Natural killer cell treated with Interleukin-12 subunit alpha and Interleukin-12 subunit beta and Interleukin-15 and Interleukin-18, amount 100 ng/mL, for 72 hours (primary cell): ENCODE measurements at regions not wholly inside any gene's neighbourhood (a gene's known extent, or its start where the extent isn't known, plus 50 kb on each side); places are given as distances from the start of the nearest gene placed in this dataset.

Experiments
- ATAC-seq, 2 donors: fragments of 150-1000 bp; cut with Tn5 transposase in 1 of 2; sonication (Bioruptor Pico), chemical (Tn5 transposase) in 1 of 2; 2 replicates each; pipeline ENCODE4 v1.10.0; 2021
- DNase-seq: peaks from one replicate; pipeline ENCODE4 v3.0.0; 2022; ENCODE audit warnings: low spot score
- H3K27ac Mint-ChIP-seq, 2 donors: 1 replicate in 1 of 2; 2 replicates in 1 of 2; pipeline ENCODE4 v1.8.0; 2022; ENCODE audit warnings: mixed read lengths in 2 of 2, mild to moderate bottlenecking in 1 of 2, moderate library complexity in 1 of 2
- H3K27me3 Mint-ChIP-seq, 2 donors: 1 replicate in 1 of 2; 2 replicates in 1 of 2; pipeline ENCODE4 v1.8.0; 2022; ENCODE audit warnings: mixed read lengths in 2 of 2
- H3K36me3 Mint-ChIP-seq: one replicate; pipeline ENCODE4 v1.8.0; 2022; ENCODE audit warnings: mixed read lengths
- H3K4me1 Mint-ChIP-seq, 2 donors: 1 replicate in 1 of 2; 2 replicates in 1 of 2; pipeline ENCODE4 v1.8.0; 2022; ENCODE audit warnings: low read depth in 2 of 2, mixed read lengths in 2 of 2, mild to moderate bottlenecking in 1 of 2
- H3K4me3 Mint-ChIP-seq: one replicate; pipeline ENCODE4 v1.8.0; 2022; ENCODE audit warnings: mixed read lengths
- H3K9me3 Mint-ChIP-seq: 2 replicates; pipeline ENCODE4 v1.8.0; 2022; ENCODE audit warnings: mixed read lengths

- ATAC-seq (no peak), DNase-seq (no peak)
- no peaks in the 10 kb centered on the region for H3K4me1 Mint-ChIP-seq
- H3K4me3 Mint-ChIP-seq, result no peak overlapping the region
- H3K27ac Mint-ChIP-seq, result no peak overlapping the region
- H3K9me3 Mint-ChIP-seq, result peaks cover 14% of the 10 kb centered on the region
- no peaks in the 10 kb centered on the region for H3K27me3 Mint-ChIP-seq
- no peaks in the 10 kb centered on the region for H3K36me3 Mint-ChIP-seq
Observed at GRCh38 chr14:26888592-26888991, 290.8 kb upstream of the NOVA1 start.

- DNase-seq, result no peak
- no peaks in the 10 kb centered on the region for H3K4me1 Mint-ChIP-seq
- no peak overlapping the region for H3K27ac Mint-ChIP-seq
- ATAC-seq, result no peak
- H3K27me3 Mint-ChIP-seq, result no peaks in the 10 kb centered on the region
- no peak overlapping the region for H3K4me3 Mint-ChIP-seq
- peaks cover 12% of the 10 kb centered on the region for H3K9me3 Mint-ChIP-seq
- H3K36me3 Mint-ChIP-seq, result no peaks in the 10 kb centered on the region
Observed at GRCh38 chr14:26896447-26896846, 298.6 kb upstream of the NOVA1 start.

GRCh38 chr14:26897196-26897595, 299.4 kb upstream of the NOVA1 start:
- H3K4me3 Mint-ChIP-seq, result no peak overlapping the region
- H3K9me3 Mint-ChIP-seq, result peaks cover 12% of the 10 kb centered on the region
- ATAC-seq, result no peak
- no peaks in the 10 kb centered on the region for H3K4me1 Mint-ChIP-seq
- H3K27me3 Mint-ChIP-seq, result no peaks in the 10 kb centered on the region
- no peak for DNase-seq
- no peak overlapping the region for H3K27ac Mint-ChIP-seq
- H3K36me3 Mint-ChIP-seq, result no peaks in the 10 kb centered on the region

- DNase-seq, result no peak
- H3K27ac Mint-ChIP-seq, result no peak overlapping the region
- ATAC-seq, result no peak
- no peak overlapping the region for H3K4me3 Mint-ChIP-seq
- no peaks in the 10 kb centered on the region for H3K4me1 Mint-ChIP-seq
- no peaks in the 10 kb centered on the region for H3K36me3 Mint-ChIP-seq
- no peaks in the 10 kb centered on the region for H3K9me3 Mint-ChIP-seq
- no peaks in the 10 kb centered on the region for H3K27me3 Mint-ChIP-seq
Observed at GRCh38 chr14:26905229-26905628, 307.4 kb upstream of the NOVA1 start.

- ATAC-seq, result no peak
- H3K27ac Mint-ChIP-seq, result no peak overlapping the region
- no peaks in the 10 kb centered on the region for H3K4me1 Mint-ChIP-seq
- DNase-seq, result no peak
- H3K27me3 Mint-ChIP-seq, result no peaks in the 10 kb centered on the region
- no peak overlapping the region for H3K4me3 Mint-ChIP-seq
- peaks cover 4% of the 10 kb centered on the region for H3K9me3 Mint-ChIP-seq
- no peaks in the 10 kb centered on the region for H3K36me3 Mint-ChIP-seq
Observed at GRCh38 chr14:26913786-26914185, 316.0 kb upstream of the NOVA1 start.

GRCh38 chr14:26917086-26917485, 319.3 kb upstream of the NOVA1 start:
- Mint-ChIP-seq H3K4me3 (no peak overlapping the region), H3K27me3 (no peaks in the 10 kb centered on the region), H3K9me3 (peaks cover 15% of the 10 kb centered on the region), H3K27ac (no peak overlapping the region), H3K36me3 (peaks cover 6% of the 10 kb centered on the region), H3K4me1 (no peaks in the 10 kb centered on the region)
- DNase-seq, result no peak
- ATAC-seq, result no peak

- H3K4me3 Mint-ChIP-seq, result no peak overlapping the region
- no peak for DNase-seq
- H3K9me3 Mint-ChIP-seq, result peaks cover 10% of the 10 kb centered on the region
- H3K27me3 Mint-ChIP-seq, result no peaks in the 10 kb centered on the region
- H3K4me1 Mint-ChIP-seq, result no peaks in the 10 kb centered on the region
- H3K36me3 Mint-ChIP-seq, result peaks cover 6% of the 10 kb centered on the region
- H3K27ac Mint-ChIP-seq, result no peak overlapping the region
- no peak for ATAC-seq
Observed at GRCh38 chr14:26925876-26926584, 328.2 kb upstream of the NOVA1 start.

- no peak overlapping the region for H3K27ac Mint-ChIP-seq
- no peaks in the 10 kb centered on the region for H3K4me1 Mint-ChIP-seq
- no peaks in the 10 kb centered on the region for H3K27me3 Mint-ChIP-seq
- DNase-seq (no peak), ATAC-seq (no peak)
- no peak overlapping the region for H3K4me3 Mint-ChIP-seq
- H3K36me3 Mint-ChIP-seq, result peaks cover 1% of the 10 kb centered on the region
- peaks cover 9% of the 10 kb centered on the region for H3K9me3 Mint-ChIP-seq
Observed at GRCh38 chr14:26926585-26926984, 328.8 kb upstream of the NOVA1 start.

GRCh38 chr14:26928019-26928418, 330.2 kb upstream of the NOVA1 start:
- Mint-ChIP-seq H3K27ac (no peak overlapping the region), H3K9me3 (peaks cover 17% of the 10 kb centered on the region), H3K4me3 (no peak overlapping the region), H3K36me3 (no peaks in the 10 kb centered on the region), H3K27me3 (no peaks in the 10 kb centered on the region), H3K4me1 (no peaks in the 10 kb centered on the region)
- no peak for ATAC-seq
- DNase-seq, result no peak

- H3K27ac Mint-ChIP-seq, result no peak overlapping the region
- H3K4me1 Mint-ChIP-seq, result no peaks in the 10 kb centered on the region
- DNase-seq (no peak), ATAC-seq (no peak)
- H3K27me3 Mint-ChIP-seq, result no peaks in the 10 kb centered on the region
- H3K4me3 Mint-ChIP-seq, result no peak overlapping the region
- H3K9me3 Mint-ChIP-seq, result peaks cover 17% of the 10 kb centered on the region
- no peaks in the 10 kb centered on the region for H3K36me3 Mint-ChIP-seq
Observed at GRCh38 chr14:26929361-26929760, 331.5 kb upstream of the NOVA1 start.

GRCh38 chr14:26930576-26930975, 332.7 kb upstream of the NOVA1 start:
- H3K9me3 Mint-ChIP-seq, result peaks cover 21% of the 10 kb centered on the region
- H3K4me1 Mint-ChIP-seq, result no peaks in the 10 kb centered on the region
- no peaks in the 10 kb centered on the region for H3K27me3 Mint-ChIP-seq
- H3K27ac Mint-ChIP-seq, result no peak overlapping the region
- no peak for DNase-seq
- H3K36me3 Mint-ChIP-seq, result no peaks in the 10 kb centered on the region
- no peak for ATAC-seq
- H3K4me3 Mint-ChIP-seq, result no peak overlapping the region

GRCh38 chr14:26932606-26933005, 334.8 kb upstream of the NOVA1 start:
- no peaks in the 10 kb centered on the region for H3K4me1 Mint-ChIP-seq
- DNase-seq, result no peak
- no peaks in the 10 kb centered on the region for H3K27me3 Mint-ChIP-seq
- no peaks in the 10 kb centered on the region for H3K36me3 Mint-ChIP-seq
- no peak overlapping the region for H3K27ac Mint-ChIP-seq
- ATAC-seq, result no peak
- H3K4me3 Mint-ChIP-seq, result no peak overlapping the region
- H3K9me3 Mint-ChIP-seq, result peaks cover 18% of the 10 kb centered on the region

- DNase-seq (no peak), ATAC-seq (no peak)
- H3K4me3 Mint-ChIP-seq, result no peak overlapping the region
- no peaks in the 10 kb centered on the region for H3K27me3 Mint-ChIP-seq
- peaks cover 18% of the 10 kb centered on the region for H3K9me3 Mint-ChIP-seq
- no peaks in the 10 kb centered on the region for H3K4me1 Mint-ChIP-seq
- H3K27ac Mint-ChIP-seq, result no peak overlapping the region
- H3K36me3 Mint-ChIP-seq, result no peaks in the 10 kb centered on the region
Observed at GRCh38 chr14:26933431-26933830, 335.6 kb upstream of the NOVA1 start.

GRCh38 chr14:26934151-26934550, 336.3 kb upstream of the NOVA1 start:
- peaks cover 18% of the 10 kb centered on the region for H3K9me3 Mint-ChIP-seq
- H3K27me3 Mint-ChIP-seq, result no peaks in the 10 kb centered on the region
- H3K36me3 Mint-ChIP-seq, result no peaks in the 10 kb centered on the region
- H3K4me1 Mint-ChIP-seq, result no peaks in the 10 kb centered on the region
- ATAC-seq, result no peak
- no peak overlapping the region for H3K4me3 Mint-ChIP-seq
- no peak for DNase-seq
- no peak overlapping the region for H3K27ac Mint-ChIP-seq

- peaks cover 20% of the 10 kb centered on the region for H3K9me3 Mint-ChIP-seq
- no peaks in the 10 kb centered on the region for H3K4me1 Mint-ChIP-seq
- no peaks in the 10 kb centered on the region for H3K27me3 Mint-ChIP-seq
- no peak for DNase-seq
- H3K27ac Mint-ChIP-seq, result no peak overlapping the region
- no peak for ATAC-seq
- no peaks in the 10 kb centered on the region for H3K36me3 Mint-ChIP-seq
- H3K4me3 Mint-ChIP-seq, result no peak overlapping the region
Observed at GRCh38 chr14:26935733-26936132, 337.9 kb upstream of the NOVA1 start.
